Chondrocyte (in vitro differentiated cells): ENCODE measurements at regions not wholly inside any gene's neighbourhood (a gene's known extent, or its start where the extent isn't known, plus 50 kb on each side); places are given as distances from the start of the nearest gene placed in this dataset.
"Not testable (repeated sequence)": the region's sequence is repeated elsewhere in the genome, so short reads cannot be mapped to it uniquely, and the experiment has no call there.

Source experiments
- DNase-seq: peaks from one replicate; pipeline ENCODE4 v3.0.0; 2021; ENCODE audit warnings: mixed read lengths, low spot score
- H3K27ac Mint-ChIP-seq: one replicate; pipeline ENCODE4 v1.8.0; 2021; ENCODE audit warnings: mild to moderate bottlenecking, moderate library complexity, mixed read lengths; ENCODE audit not compliant: unreplicated experiment
- H3K27me3 Mint-ChIP-seq: 2 replicates; pipeline ENCODE4 v1.8.0; 2021; ENCODE audit warnings: low read depth, mixed read lengths
- H3K36me3 Mint-ChIP-seq: 2 replicates; pipeline ENCODE4 v1.8.0; 2021; ENCODE audit warnings: low read depth, mixed read lengths
- H3K4me1 Mint-ChIP-seq: 2 replicates; pipeline ENCODE4 v1.8.0; 2021; ENCODE audit warnings: low read depth, mild to moderate bottlenecking, mixed read lengths
- H3K4me3 Mint-ChIP-seq: one replicate; pipeline ENCODE4 v1.8.0; 2021; ENCODE audit warnings: mild to moderate bottlenecking, moderate library complexity, mixed read lengths; ENCODE audit not compliant: unreplicated experiment
- H3K9me3 Mint-ChIP-seq: 2 replicates; pipeline ENCODE4 v1.8.0; 2021; ENCODE audit warnings: low read depth, mixed read lengths
- CTCF ChIP-seq: fragments of 200-600 bp; sonication (generic); IDR thresholded peaks from 2 replicates; pipeline ENCODE4 v1.5.0; 2021; ENCODE audit warnings: antibody characterized with exemption, mild to moderate bottlenecking, moderate library complexity

DNA sequence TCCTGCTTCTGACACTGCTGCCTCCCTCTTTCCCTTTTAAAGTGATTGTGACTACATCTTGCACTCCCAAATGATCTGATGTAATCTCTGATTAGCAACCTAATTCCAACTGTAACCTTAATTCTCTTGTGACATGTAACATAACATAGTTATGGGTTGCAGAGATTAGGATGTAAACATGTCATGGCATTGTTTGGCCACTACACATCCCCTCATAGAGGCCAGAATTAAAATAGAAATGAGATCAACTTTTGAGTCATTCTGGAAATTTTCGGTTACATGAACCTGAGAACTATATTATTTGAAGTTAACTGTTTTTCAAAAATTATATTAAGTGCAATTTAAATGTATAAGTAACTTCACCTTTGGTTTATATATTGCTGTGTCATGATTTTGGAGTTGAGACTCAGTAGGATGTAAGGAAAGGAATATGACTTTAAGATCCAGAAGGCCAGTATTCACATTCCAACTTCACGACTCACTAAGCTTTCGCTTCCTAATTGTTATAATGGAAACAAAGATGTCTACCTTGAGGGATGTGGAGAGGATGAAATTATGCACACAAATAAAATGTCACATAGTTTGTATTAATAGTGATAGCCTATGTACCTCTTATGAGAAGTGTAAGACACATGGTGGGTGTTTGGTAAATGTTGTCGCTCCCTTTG lies 611.9 kb upstream of the MAP3K7 start:
- Mint-ChIP-seq H3K9me3 (no peaks in the 10 kb centered on the region), H3K4me1 (peaks cover 11% of the 10 kb centered on the region), H3K27me3 (no peaks in the 10 kb centered on the region), H3K36me3 (no peaks in the 10 kb centered on the region), H3K4me3 (no peak overlapping the region), H3K27ac (no peak overlapping the region)
- DNase-seq = no peak
- no peak for TF ChIP-seq CTCF

- Mint-ChIP-seq H3K27ac (no peak overlapping the region), H3K27me3 (no peaks in the 10 kb centered on the region), H3K4me3 (no peak overlapping the region), H3K36me3 (no peaks in the 10 kb centered on the region), H3K4me1 (peaks cover 11% of the 10 kb centered on the region), H3K9me3 (no peaks in the 10 kb centered on the region)
- no peak for TF ChIP-seq CTCF
- DNase-seq = no peak
Measured at GRCh38 chr6:91196729-91197128, 609.9 kb upstream of the MAP3K7 start.

DNA sequence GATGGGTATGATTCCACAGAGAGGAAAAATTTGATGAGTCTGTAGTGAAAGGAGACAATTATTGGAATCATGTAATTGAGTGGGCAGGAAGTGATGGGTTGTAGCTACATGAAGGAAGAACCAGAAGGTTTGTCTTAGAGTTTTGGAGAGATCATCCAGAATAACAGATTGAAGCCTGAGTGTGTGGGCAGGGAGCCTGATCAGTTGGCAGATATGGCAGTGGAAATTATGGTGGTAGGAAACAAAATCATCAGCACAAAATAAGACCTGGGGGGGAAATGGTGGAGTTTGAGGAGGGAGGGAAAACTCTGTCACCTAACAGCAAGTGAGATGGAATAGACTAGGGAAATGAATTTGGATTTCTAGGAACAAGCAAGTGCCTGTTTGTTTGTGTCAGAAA lies 606.6 kb upstream of the MAP3K7 start:
- H3K27me3 Mint-ChIP-seq = no peaks in the 10 kb centered on the region
- peaks cover 22% of the 10 kb centered on the region for H3K9me3 Mint-ChIP-seq
- TF ChIP-seq CTCF = no peak
- H3K27ac Mint-ChIP-seq = no peak overlapping the region
- H3K36me3 Mint-ChIP-seq = peaks cover 8% of the 10 kb centered on the region
- DNase-seq = no peak
- H3K4me1 Mint-ChIP-seq = peaks cover under 1% of the 10 kb centered on the region
- H3K4me3 Mint-ChIP-seq = no peak overlapping the region

DNA sequence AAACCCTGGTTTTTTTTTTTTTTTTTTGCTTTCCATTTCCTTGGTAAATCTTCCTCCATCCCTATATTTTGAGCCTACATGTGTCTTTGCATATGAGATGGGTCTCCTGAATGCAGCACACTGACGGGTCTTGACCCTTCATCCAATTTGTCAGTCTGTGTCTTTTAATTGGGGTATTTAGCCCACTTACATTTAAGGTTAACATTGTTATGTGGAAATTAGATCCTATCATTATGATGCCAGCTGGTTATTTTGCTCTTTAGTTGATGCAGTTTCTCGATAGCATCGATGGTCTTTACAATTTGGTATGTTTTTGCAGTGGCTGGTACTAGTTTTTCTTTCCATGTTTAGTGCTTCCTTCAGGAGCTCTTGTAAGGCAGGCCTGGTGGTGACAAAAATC lies 603.2 kb upstream of the MAP3K7 start:
- not testable (repeated sequence) for H3K27me3 Mint-ChIP-seq, H3K36me3 Mint-ChIP-seq, DNase-seq, H3K4me3 Mint-ChIP-seq, H3K27ac Mint-ChIP-seq, H3K4me1 Mint-ChIP-seq
- H3K9me3 Mint-ChIP-seq = peaks cover 40% of the 10 kb centered on the region

DNA sequence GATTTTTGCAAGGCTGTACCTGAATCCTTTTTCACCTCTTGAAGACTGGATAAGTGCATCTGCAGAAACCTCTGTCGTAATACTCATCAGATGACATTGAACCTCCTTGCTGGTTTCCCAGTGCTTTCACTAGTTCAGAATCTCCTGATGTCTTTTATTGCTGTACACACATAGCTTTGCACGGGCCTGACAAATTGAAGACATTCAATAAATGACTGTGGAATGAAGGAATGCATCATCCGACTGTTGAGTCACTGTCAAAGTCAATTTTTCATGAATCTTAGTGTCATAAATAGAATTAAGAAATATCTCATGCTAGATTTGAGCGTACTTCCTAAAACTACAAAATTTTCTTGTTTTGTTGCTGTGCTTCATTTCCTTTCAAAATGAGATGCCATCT lies 598.2 kb upstream of the MAP3K7 start:
- H3K27me3 Mint-ChIP-seq = no peaks in the 10 kb centered on the region
- peaks cover 8% of the 10 kb centered on the region for H3K36me3 Mint-ChIP-seq
- H3K9me3 Mint-ChIP-seq = peaks cover 30% of the 10 kb centered on the region
- no peak for DNase-seq
- no peak overlapping the region for H3K27ac Mint-ChIP-seq
- H3K4me1 Mint-ChIP-seq = peaks cover 6% of the 10 kb centered on the region
- no peak overlapping the region for H3K4me3 Mint-ChIP-seq
- TF ChIP-seq CTCF = no peak

GRCh38 chr6:91181416-91181815 lies 594.5 kb upstream of the MAP3K7 start:
- no peak for DNase-seq
- Mint-ChIP-seq H3K27me3 (no peaks in the 10 kb centered on the region), H3K36me3 (no peaks in the 10 kb centered on the region), H3K4me1 (peaks cover 6% of the 10 kb centered on the region), H3K4me3 (no peak overlapping the region), H3K27ac (no peak overlapping the region), H3K9me3 (peaks cover 4% of the 10 kb centered on the region)
- no peak for TF ChIP-seq CTCF
